Left lobe of liver (tissue), 2 donors: ENCODE measurements at regions not wholly inside any gene's neighbourhood (a gene's known extent, or its start where the extent isn't known, plus 50 kb on each side); places are given as distances from the start of the nearest gene placed in this dataset.
"Not testable (repeated sequence)": the region's sequence is repeated elsewhere in the genome, so short reads cannot be mapped to it uniquely, and the experiment has no call there.

Experiments
- ATAC-seq: fragments of 200-7000 bp; cut with Tn5 transposase; one replicate; pipeline ENCODE4 v1.9.1; 2020; ENCODE audit warnings: mild to moderate bottlenecking, moderate library complexity
- DNase-seq: peaks from one replicate; pipeline ENCODE4 v3.0.0-alpha.2; 2020; ENCODE audit warnings: low spot score
- donor health status: DM: no; HTN: no; CAD: no; lungs with moderate emphysema.
- donor health status: DM: no; HTN: yes; CAD: no.

DNA sequence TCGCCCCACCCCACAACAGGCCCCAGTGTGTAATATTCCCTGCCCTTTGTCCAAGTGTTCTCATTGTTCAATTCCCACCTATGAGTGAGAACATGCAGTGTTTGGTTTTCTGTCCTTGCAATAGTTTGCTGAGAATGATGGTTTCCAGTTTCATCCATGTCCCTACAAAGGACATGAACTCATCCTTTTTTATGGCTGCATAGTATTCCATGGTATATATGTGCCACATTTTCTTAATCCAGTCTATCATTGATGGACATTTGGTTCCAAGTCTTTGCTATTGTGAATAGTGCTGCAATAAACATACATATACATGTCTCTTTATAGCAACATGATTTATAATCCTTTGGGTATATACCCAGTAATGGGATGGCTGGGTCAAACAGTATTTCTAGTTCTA is 132.7 kb downstream of the SNX10 start:
- not testable (repeated sequence) for DNase-seq, ATAC-seq

DNA sequence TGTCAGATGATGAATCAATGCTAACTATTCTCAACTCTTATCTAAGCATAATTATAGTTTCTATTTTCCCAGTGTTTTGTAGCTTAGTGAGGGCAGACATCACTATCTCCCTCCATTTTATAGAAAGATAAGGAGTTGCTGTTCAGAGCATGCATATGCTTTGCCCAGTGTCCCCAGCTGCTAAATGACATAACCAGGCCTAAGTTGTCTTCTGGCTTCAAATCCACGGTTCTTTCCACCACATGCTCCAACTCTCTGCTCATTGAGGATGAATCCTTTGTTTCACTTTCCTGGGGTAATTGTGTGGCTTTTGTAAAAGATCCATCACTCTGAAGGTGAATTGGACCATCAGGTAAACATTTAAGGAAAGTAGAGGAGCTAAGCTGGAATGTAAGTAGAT is 134.0 kb downstream of the SNX10 start:
- no peak for ATAC-seq
- no peak for DNase-seq

DNA sequence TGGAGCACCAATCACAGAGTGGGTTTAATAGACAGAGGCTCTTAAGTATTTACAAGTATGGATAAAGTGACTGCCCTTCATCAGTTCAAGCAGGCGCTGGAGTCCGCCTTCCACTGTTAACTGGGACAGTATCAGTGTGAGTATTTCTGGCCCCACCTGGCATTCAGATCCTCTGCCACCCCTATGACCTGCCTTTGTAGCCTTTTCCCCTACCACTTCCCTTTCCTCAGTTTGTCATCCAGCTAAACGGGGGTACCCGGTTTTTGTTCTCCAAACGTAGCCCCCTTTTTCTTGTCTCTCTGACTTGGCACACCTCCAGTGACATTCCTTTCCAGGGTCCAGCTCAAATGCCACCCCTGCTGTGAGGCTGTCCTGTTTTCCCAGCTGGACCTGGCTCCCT is 134.4 kb downstream of the SNX10 start:
- ATAC-seq, result no peak
- DNase-seq, result no peak

DNA sequence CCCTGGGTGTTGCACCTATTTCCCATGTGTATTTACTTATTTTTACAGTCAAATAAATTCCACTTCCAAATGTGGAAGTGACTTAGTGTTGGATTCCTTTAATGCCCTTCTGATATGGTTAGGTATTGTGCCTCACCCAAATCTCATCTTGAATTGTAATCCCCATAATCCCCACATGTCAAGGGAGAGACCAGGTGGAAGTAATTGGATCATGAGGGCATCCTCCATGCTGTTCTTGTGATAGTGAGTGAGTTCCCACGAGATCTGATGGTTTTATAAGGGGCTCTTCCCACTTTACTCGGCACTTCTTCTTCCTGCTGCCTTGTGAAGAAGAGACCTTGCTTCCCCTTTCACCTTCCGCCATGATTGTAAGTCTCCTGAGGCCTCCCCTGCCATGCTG is 136.9 kb downstream of the SNX10 start:
- ATAC-seq (no peak), DNase-seq (no peak)

DNA sequence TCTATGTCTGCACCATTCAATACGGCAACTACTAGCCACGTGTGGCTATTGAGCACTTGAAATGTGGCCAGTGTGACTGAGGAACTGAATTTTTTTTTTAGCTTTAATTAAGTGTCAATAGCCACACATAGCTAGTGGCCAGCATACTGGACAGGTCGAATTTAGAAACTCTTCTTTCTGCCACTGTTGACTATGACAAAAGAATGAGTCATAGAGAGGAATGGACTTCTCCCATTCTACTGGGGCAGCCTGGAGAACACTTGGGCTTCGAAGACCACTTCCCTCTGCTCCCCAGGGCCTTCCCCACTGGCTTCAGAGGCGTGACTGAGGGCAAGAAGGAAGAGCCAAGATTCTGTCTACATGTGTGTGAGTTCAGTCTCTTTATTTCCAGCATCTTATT is 137.5 kb downstream of the SNX10 start:
- DNase-seq, result no peak
- ATAC-seq, result no peak

DNA sequence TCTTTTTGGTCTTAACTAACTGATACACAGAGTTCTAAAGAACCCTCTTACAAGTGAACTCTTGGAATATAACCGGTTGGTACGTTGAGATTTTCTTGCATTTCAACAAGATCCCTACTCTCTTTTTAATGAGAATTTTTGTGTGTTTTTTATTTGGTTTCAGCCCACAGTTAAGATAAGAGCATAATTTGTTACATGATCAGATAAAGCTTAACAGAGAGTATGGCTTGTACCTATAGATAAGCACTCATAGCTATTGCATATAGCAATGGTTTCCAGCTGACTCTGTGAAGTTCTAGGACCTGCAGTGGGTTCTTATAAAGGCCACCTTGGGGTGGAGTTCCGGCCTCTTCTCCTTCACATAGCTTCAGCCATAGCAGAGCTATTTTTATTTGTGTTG is 143.3 kb downstream of the SNX10 start:
- no peak for DNase-seq
- no peak for ATAC-seq

DNA sequence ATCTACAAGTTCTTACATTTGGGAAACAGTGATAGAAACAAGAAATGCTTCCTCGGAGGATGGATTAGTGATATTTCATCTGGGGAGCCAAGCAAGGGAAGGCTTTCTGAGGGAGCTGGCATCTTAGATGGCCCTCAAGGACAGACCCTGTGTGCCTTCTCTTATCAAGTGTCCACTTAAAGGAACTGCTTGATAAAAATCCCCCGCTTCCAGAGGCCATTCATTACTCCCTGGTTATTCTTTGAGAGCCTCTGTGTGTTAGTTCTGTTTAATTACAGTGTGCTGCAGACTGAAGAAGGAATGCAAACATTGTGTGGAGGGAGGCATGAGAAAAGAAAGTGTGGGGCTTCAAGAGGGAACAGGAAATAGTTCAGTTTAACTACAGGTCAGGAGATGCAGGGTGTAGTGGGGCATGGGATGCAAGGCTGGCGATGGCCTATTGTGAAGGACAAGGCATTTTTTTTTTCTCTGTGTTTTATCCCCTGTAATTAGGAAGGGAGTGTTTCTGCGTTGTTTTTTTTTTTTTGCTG is 145.4 kb downstream of the SNX10 start:
- no peak for ATAC-seq
- no peak for DNase-seq

DNA sequence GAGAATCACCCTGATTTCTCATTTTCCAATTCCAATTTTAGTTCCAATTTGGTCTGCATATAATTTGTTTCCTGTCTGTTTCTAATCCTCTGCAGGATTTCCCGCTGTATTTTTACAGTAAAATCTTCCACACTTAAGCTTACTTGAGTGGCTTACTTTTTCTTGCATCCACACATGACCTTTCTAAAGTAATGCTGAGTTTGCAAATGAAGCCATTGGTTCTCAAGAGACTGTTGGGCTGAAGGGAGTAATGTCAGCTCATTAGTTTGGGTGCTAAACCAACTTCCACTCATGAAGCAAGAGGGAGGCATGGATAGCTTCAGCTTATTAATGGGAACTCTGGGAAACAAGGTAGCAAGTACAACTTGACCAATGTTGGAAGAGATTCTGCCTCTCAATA is 146.4 kb downstream of the SNX10 start:
- no peak for ATAC-seq
- DNase-seq, result no peak

DNA sequence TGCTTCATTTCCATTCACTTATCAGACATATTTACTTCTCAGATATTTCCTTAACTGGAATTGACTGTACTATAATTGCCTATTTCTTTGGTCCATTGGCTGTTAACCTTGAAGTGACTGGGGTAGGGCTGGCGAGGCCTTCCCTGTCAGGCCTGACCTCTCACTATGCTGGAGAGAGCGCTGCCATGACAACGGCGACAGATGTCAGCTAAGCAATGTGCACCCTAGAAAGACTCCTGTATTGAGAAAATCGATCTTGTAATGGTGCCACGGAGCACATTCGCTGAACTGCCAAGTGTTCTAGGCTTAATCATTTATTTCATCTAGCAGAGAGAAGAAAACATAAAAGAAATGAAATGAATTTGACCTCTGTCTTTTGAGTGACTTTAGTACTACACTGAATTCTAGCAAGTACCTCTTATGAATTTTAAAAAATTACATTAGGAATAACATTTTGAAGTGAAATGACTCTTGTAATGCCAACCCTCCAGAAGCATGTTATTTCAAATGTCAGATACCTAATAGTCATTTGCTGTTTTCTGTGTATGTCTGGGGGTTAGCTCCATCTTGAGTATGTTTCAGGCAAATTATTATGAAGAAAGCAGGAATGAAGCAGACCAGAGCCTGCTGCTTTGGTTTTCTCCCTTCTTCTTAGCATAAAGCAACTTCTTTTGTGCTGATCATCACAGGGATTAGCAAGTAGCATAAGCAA is 148.0 kb downstream of the SNX10 start:
- DNase-seq (no peak), ATAC-seq (peak; percentile 33)

DNA sequence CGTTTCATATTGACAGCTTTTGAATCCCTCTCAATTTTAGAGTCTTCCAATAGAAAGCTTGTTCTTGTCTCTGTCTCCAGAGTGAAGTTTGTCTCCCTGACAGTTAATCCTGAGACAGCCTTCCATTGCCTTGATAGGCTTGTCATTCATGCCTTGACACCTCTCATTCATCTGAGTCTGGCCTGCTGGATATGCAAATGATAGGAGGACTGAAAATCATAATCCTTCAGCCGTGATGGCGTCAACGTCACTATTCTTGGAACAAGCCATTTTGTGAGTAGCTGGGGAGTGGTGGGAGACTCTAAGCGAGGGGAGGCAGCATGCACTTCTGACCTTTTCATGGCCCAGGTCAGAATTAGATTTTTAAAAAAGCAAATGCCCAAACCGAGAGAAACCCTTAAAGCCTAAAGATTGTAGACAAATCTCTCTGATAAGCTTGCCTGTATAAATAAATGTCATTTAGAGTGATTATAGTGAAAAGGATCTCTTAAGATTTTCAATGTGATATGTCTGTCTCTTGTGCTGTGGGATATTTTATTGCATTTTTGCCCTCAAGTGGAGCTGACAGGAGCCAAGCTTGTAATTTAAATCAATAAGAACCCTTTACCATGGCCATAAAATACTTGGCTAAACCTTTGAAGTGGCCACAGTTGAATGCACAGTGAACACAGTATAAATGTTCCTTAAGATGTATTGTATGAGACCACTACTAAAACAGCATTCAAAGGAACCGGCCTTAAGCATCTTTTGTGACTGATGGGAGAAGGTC is 148.8 kb downstream of the SNX10 start:
- ATAC-seq, result no peak
- no peak for DNase-seq

DNA sequence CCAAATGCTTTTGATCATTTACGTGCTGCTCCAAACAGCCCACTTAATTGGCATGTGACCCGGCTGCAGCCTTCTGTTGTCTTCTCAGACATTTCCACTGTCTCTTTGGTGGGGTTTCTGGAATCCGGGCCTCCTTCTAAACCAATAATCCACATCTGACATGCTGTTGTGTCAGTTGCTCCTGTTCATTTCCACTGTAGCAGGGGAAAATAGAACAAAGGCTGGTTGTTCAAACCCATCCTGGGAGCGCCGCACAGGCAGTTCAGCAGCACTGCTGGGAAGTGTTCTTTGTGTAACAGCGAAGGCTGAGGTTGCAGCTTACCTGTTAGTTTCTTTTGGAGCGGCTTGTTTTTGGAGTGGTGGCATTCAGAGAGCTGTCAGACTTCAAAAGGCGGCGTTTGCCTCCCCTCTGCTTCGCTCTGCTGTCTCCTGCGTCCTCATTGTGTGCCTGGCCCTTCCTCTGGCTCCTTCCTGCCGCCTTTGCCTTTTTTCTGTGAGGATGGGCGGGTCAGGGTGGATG is 149.4 kb downstream of the SNX10 start:
- no peak for DNase-seq
- ATAC-seq, result no peak

DNA sequence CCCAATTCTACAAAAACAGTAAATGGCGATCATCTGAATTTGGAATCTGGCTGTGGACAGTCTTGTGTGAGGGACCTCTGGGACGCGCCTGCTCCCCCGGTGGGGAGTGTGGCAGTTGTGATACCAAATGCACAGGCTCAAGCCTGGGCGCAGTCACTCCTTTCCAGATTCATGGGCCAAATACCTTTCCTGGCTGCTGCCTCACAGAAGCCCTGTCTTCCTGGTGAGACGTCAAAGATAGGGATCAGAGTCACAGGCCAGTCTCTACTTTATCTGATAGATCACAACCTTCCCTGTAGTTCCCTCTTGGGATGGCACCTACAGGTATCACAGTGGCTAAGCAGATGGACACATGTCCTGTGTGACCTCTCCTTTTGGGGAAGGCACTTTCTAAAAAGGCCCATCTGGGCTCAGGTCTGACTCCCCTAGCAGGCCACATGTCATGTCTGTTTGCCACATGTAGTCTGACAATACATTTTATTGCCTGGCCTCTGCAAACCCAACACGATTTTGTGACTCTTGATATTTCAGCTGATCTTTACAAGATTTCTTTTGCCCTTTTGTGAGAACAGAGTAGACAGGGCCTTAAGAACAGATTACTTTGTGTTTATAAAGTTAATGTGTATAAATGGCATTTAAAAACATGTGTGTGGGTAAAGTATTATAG is 150.1 kb downstream of the SNX10 start:
- ATAC-seq (no peak), DNase-seq (no peak)

DNA sequence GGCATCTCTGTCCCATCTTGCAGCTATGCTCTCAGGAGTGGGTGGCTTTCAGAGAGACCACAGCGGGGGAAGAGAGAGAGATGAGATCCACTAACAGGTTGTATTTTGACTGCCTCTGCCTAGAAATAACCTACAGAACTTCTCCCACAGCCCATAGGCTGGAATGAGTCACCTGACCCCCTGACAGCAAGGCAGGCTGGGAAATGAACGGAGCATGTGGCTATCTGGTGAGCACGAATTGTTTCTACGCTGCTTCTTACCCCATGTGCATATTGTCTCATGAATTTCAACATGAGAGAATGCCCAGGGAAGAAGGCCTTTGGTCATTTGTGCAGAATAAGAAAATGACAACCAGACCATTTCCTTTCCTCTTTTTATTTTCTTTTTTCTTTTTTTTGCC is 151.3 kb downstream of the SNX10 start:
- DNase-seq (no peak), ATAC-seq (no peak)

DNA sequence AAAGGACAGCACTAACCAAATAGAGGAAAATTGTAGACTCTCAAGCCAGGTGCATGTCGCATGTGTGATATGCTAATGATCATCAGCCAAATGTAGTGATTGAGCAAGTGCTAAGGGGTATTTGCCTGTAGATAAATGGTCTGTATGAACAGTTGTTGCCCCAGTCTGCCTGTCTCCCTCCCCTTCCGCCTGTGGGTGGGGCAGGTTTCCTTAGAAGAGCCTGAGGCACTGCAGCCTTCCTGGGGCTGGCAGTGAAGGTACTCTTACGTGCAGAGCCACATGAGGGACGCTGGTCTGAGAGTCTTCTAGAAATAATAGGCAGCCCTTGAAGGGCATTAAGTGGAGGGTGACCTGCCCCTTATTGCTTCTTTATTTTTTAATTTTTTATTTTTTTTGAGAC is 152.1 kb downstream of the SNX10 start:
- no peak for DNase-seq
- no peak for ATAC-seq

DNA sequence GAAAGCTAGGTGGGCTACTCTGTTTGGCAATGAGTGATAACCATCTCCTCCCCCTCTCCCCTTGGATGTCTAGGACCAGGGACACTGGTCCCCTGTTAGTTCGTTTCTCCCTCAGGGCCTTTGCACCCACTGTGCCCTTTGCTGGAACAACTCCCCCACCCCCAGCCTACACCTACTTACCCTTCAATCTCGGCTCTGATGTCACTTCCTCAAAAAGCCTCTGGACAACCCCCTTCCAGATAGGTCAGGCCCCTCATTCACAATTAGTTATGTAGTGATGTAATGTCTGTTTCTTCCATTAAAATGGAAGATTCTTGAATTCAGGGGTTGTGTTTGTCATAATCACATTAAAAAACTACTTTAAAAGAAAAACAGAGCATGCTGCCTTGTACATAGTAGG is 152.9 kb downstream of the SNX10 start:
- ATAC-seq, result no peak
- DNase-seq, result no peak

DNA sequence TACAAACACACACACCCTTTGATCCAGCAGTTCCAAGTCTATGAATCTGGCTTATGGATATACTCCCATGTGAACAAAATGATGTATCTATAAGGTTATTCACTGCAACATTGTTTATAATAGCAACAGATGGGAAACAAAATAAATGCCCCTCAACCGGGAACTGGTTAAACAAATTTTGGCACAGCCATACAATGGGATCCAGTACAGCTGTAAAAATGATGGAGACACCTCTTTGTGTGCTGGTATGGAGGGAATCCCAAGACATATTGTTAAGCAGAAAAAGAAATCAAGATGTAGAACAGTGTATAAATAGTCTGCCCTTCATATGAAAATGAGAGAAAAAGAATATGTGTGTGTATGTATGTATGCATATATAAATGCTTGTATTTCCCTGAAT is 155.5 kb downstream of the SNX10 start:
- ATAC-seq (no peak), DNase-seq (no peak)

DNA sequence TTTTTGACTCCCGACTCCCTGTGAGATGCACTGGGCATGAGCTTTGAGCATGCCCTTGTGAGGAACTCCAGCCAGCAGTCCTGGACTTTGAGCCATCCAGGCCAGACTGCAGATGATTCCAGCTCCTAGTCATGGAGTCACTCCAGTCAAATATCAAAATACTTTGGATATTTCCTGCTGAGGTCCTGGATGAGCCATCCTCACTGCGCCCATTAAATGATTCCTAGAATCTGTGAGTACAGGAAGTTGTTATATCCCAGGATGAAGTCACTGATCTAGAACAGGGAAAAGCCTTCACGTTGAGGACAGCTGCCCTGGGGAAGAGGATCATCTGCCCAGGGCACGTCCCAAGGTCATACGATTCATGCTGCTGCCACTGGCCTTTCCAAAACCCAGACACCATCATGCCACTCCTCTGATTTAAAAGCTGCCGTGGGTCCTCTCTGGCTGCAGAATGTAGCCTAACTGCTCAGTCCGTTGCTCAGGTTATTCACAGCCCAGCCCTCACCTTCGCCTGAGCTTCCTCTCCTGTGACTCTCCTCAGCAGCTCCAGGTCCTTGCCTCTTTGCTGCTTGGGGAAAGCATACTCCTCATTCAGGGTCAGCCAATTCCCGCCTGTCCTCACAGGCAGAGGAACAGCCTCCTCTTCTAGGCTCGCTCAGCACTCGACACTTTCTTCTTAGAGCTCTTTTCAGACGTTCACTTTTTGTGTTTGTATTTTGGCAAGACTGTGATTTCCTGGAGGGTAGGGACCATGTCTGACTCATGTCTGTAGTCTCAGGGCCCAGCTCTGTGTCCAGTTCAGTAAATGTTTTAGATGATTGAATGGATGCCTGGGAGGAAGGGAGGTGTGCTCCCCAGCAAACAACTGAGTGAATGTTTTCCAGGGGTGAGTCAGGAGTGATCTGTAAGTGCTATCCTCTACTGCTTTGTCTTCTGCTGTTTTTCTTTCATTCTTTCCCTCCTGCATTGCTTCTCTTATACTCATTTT is 157.8 kb downstream of the SNX10 start:
- ATAC-seq (peak; percentile 93), DNase-seq (peak; percentile 54)

DNA sequence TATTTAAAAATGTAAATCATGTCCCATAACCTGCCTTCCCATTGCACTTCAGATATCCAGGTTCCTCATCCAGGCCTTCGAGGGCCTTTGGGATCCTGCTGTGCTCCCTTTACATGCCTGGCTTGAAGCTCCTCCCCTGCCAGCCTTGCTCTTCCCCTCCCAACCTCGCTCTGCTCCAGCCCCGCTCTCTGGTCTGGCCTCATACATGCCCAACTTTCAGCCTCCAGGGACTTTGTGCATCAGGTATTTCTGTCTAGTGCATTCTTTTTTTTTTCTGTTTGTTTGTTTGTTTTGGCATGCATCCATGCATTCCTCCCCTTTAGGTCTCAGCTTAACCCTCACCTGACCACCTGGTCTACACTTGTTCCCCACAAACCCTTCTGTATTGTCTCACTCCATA is 160.3 kb downstream of the SNX10 start:
- ATAC-seq (peak; percentile 51), DNase-seq (no peak)

DNA sequence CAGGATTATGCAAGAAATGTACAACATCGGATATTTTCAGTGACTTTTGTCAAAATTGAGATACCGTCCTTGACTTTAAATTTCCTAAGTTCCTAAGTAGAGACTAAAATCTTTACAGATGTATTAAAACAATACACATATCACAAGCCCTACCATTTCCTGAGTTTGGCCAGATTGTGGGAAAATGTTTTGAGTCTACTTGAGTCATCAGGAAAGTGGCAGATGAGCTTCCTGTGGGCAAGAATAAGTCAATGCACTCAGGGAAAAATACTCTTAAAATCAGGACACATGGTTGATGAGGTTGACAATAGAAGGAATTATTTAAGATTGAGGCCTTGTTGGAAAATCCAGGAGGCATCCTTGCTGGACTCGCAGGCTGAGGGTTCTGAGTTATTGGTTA is 162.5 kb downstream of the SNX10 start:
- DNase-seq (no peak), ATAC-seq (no peak)

DNA sequence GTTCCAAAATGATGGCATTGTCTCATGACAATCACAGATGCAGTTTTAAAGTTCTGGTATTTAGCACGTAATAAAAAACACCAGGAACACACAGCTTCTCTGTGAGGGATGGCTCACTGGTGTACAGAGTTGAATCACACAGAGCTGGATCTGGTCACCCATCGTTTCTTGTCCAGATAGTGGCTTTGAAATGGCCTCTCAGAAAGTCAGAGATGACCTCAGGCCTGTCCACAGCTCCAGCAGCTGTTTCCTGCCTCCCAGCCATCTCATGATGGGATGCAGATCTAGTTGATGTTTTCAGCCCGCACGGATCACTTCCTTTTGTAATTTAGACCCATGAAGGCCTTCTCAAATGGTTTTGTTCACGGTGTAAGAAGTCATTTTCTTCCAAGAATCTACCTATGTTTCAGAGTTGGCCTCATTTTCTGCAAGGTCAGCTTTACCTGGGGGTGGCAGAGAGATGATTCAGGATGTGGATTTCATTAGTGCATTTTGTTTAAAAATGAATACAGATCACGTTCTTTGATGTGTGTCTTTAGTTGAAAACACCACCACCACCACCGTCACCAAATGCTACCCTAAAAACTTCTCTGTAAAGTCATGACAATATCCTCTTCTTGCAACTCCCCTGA is 166.2 kb downstream of the SNX10 start:
- DNase-seq (no peak), ATAC-seq (no peak)
